GM23248 (cell line): ENCODE measurements at regions not wholly inside any gene's neighbourhood (a gene's known extent, or its start where the extent isn't known, plus 50 kb on each side); places are given as distances from the start of the nearest gene placed in this dataset.

Experiments
- EZH2 ChIP-seq: fragments of 200-600 bp; sonication (generic); IDR thresholded peaks from 2 replicates; pipeline ENCODE4 v1.6.1; 2018; ENCODE audit warnings: antibody characterized with exemption, mild to moderate bottlenecking; ENCODE audit not compliant: insufficient read depth, poor library complexity, severe bottlenecking
- EZH2phosphoT487 ChIP-seq: fragments of 200-600 bp; sonication (generic); IDR thresholded peaks from 2 replicates; pipeline ENCODE4 v1.6.1; 2018; ENCODE audit warnings: antibody characterized with exemption, moderate library complexity, mild to moderate bottlenecking, low read depth; ENCODE audit not compliant: insufficient read depth

DNA sequence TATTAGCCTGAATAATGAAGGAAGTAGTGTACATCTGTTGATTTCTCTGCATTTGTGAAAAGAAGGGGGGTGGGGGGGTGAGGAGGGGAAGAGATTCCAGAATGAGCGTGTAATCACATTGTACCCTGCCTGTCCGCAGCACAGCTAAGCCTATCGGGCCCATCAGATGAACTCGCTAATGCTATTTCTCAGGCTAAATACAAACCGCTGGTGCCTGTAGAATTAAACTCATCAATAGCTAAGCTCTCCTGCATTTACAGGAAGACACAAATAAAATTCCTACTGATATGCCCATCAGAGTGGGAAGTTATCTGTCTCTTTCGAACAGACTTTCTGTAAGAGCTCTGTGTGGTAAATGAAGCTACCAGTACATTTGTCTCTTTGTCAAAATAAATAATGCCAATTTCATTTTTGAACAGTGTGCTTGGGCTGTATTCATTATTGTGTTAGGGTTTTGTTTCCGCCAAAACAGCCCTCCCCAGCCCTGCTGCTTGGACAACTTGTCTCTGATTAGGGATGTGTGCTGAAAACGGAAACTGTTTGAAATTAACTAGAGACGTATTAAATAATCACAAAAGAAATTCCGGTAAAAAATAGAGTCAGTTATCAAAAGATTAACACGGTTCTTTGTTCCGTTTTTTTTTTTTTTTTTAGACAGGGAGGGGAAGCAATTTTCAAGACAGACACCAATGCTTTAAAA is 305.4 kb downstream of the TTLL7 start:
- no peak for TF ChIP-seq EZH2phosphoT487
- no peak for TF ChIP-seq EZH2
